ENCODE measurements at regions not wholly inside any gene's neighbourhood (a gene's known extent, or its start where the extent isn't known, plus 50 kb on each side); places are given as distances from the start of the nearest gene placed in this dataset.
A peak's percentile ranks its signal among the peaks of the same experiment; 100 is the strongest.

DNA sequence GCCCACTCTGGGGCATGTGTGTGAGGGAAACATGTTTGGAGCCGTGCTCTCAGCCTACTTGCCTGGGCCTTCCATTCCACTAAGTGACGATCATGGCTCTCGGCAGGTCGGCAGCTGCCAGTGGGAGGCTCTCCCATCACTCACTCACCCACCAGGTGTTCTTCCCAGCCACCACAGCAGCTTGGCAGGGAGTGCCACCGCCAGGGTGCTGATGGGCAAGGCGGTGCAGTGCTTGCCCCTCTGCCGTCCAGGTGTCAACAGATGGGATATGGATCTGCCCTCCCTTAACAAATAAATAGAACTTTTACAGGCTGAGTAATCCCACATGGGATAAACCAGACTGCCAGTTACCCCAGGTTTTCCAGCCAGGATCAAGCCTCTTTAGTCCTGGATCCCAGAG lies 205.5 kb upstream of the TMEM45B start:
- no peak overlapping the region for H3K4me3 ChIP-seq
- no peaks in the 10 kb centered on the region for H3K27me3 ChIP-seq (ENCODE audit: low read depth)
- intact Hi-C loops (cut with DNase I) = no loop called here
- no peak overlapping the region for H3K27ac ChIP-seq
- ATAC-seq (no peak), DNase-seq (no peak)
- no peaks in the 10 kb centered on the region for H3K9me3 ChIP-seq
- TF ChIP-seq, protein P1, sequence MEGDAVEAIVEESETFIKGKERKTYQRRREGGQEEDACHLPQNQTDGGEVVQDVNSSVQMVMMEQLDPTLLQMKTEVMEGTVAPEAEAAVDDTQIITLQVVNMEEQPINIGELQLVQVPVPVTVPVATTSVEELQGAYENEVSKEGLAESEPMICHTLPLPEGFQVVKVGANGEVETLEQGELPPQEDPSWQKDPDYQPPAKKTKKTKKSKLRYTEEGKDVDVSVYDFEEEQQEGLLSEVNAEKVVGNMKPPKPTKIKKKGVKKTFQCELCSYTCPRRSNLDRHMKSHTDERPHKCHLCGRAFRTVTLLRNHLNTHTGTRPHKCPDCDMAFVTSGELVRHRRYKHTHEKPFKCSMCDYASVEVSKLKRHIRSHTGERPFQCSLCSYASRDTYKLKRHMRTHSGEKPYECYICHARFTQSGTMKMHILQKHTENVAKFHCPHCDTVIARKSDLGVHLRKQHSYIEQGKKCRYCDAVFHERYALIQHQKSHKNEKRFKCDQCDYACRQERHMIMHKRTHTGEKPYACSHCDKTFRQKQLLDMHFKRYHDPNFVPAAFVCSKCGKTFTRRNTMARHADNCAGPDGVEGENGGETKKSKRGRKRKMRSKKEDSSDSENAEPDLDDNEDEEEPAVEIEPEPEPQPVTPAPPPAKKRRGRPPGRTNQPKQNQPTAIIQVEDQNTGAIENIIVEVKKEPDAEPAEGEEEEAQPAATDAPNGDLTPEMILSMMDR (IDR thresholded peaks at IDR 0.05) = no peak
- no peaks in the 10 kb centered on the region for H3K4me1 ChIP-seq
- H3K36me3 ChIP-seq = no peaks in the 10 kb centered on the region

DNA sequence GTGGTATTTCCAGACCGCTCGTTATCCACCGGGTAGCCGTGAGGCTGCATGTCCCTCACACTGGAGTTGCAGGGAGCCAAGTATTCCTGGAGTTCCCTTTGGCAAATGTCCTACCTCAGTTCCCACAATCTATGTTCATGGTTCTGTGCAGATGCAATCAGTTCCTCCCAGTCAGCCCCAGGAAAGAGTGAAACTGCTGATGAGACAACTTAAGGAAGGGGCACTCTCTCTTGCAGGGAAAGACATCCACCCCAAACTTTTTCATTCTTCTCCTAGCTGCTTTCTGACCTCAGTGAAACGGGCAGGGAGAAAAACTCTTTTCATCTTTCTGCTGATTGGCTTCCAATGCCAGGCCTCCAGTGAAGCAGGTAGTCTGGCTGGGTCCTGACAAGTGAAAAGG lies 205.1 kb upstream of the TMEM45B start:
- H3K4me3 ChIP-seq = no peak overlapping the region

DNA sequence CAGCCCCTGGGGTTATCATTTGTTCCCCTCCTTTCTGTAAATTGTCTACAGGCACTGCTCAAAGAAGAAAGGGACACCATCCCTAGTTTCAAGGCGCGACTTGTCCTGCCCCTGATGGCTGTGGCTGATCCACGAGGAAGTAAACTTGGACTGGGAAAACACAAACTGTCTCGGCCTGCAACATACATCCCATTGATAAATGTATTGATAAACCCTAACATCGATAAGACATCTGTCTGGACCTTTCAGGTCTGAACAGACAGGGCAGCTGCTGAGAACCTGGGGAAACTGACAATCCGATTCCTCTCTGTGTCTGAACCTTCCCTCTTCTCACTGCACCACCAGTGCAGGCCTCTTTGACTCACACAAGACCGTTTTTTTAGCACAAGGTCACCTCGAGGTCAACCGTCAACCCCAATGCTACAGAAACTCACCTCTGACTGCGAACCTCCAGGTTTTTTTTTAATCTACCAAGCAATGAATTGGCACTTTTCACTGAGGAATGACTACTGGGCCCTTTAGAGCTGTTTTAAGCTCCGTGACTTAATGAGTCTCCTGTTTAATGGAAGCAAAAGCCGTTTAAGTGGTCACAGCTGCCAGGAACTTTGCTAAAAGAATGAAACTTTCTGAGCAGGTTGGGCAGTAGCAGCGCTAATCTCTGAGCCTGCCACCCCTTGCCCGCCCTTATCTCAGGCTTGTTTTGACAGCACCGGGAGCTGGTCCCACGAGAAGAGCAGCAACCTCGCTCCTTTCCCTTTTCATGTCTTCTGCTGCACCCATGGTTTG lies 203.8 kb upstream of the TMEM45B start:
- intact Hi-C loops (cut with DNase I) = no loop called here
- no peaks in the 10 kb centered on the region for H3K36me3 ChIP-seq
- ATAC-seq = no peak
- no peak overlapping the region for H3K27ac ChIP-seq
- TF ChIP-seq, protein P1 (IDR thresholded peaks at IDR 0.05) = no peak
- no peaks in the 10 kb centered on the region for H3K9me3 ChIP-seq
- H3K27me3 ChIP-seq (ENCODE audit: low read depth) = no peaks in the 10 kb centered on the region
- no peak for DNase-seq
- no peaks in the 10 kb centered on the region for H3K4me1 ChIP-seq
- H3K4me3 ChIP-seq = no peak overlapping the region

More for the DNA sequence above, 205.1 kb upstream of the TMEM45B start:
- ATAC-seq (no peak), DNase-seq (no peak)
- no peak overlapping the region for H3K27ac ChIP-seq
- no peaks in the 10 kb centered on the region for H3K9me3 ChIP-seq
- no peaks in the 10 kb centered on the region for H3K4me1 ChIP-seq
- TF ChIP-seq, protein P1 (IDR thresholded peaks at IDR 0.05) = no peak
- no peaks in the 10 kb centered on the region for H3K27me3 ChIP-seq (ENCODE audit: low read depth)
- no peaks in the 10 kb centered on the region for H3K36me3 ChIP-seq
- intact Hi-C loops (cut with DNase I) = no loop called here

DNA sequence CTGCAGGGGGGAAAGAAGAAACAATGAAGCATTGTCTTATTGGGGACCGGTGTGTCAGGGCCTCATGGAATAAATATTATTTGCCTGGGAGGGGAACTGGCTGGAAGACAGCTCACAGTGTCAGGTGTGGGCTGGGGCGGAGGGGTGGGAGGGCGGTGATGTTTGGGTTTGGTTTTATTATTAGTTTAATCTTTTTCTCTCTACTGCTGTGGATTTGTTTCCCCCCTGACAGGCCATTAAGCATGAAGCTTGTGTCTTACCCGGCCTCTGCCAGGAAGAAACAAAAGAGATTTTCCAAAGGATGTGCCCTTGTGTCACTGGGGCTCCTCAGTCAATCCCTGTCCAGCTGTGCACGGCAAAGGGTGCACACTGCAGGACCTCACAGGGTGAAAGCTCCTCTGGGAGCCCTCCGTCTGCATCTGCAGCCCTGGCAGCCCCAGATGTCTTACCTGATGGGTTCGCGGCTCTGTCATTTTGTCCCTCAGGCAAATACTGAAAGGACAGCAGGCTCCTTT lies 203.1 kb upstream of the TMEM45B start:
- intact Hi-C loops (cut with DNase I) = no loop called here
- Histone ChIP-seq H3K4me3 (no peak overlapping the region), H3K4me1 (no peaks in the 10 kb centered on the region), H3K27ac (no peak overlapping the region), H3K9me3 (no peaks in the 10 kb centered on the region), H3K36me3 (no peaks in the 10 kb centered on the region), H3K27me3 (ENCODE audit: low read depth) (no peaks in the 10 kb centered on the region)
- no peak for DNase-seq
- TF ChIP-seq, protein P1 (IDR thresholded peaks at IDR 0.05) = no peak
- no peak for ATAC-seq

DNA sequence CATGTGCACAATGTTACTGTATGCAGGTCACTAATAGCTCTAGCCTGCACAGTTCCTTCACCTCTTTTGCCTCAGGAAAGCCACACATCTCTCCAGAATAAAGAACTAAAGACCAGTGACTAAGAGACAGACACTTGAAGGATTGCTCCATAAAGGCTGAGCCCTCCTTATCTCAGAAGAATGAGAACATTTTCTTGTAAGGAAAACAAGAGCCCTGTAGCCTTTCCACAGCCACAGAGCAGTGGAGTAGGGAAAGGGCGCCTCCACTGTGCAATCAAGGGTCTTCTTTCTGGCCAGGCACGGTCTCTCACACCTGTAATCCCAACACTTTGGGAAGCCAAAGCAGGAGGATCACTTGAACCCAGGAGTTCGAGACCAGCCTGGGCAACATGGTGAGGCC lies 202.6 kb upstream of the TMEM45B start:
- no peaks in the 10 kb centered on the region for H3K4me1 ChIP-seq
- peak; percentile 22 to 40 for ATAC-seq
- TF ChIP-seq, protein P1 (IDR thresholded peaks at IDR 0.05) = no peak
- H3K27me3 ChIP-seq (ENCODE audit: low read depth) = no peaks in the 10 kb centered on the region
- DNase-seq = no peak
- no peaks in the 10 kb centered on the region for H3K9me3 ChIP-seq
- intact Hi-C loops (cut with DNase I) = no loop called here
- no peak overlapping the region for H3K27ac ChIP-seq
- no peak overlapping the region for H3K4me3 ChIP-seq
- H3K36me3 ChIP-seq = no peaks in the 10 kb centered on the region
